ENCODE measurements at regions not wholly inside any gene's neighbourhood (a gene's known extent, or its start where the extent isn't known, plus 50 kb on each side); places are given as distances from the start of the nearest gene placed in this dataset.

GRCh38 chr2:138956116-138956515 is 175.9 kb upstream of the NXPH2 start:
- Histone ChIP-seq H3K27me3 (ENCODE audit: insufficient read depth, low read length) (no peaks in the 10 kb centered on the region), H3K79me2 (ENCODE audit: insufficient read depth, low read length) (no peaks in the 10 kb centered on the region), H3K4me1 (ENCODE audit: insufficient read depth, low read length, severe bottlenecking) (no peaks in the 10 kb centered on the region), H3F3A (ENCODE audit: insufficient read depth, low read length) (no peaks in the 10 kb centered on the region), H3K4me3 (ENCODE audit: low read depth, low read length, poor library complexity, severe bottlenecking) (no peak overlapping the region), H4K20me1 (ENCODE audit: insufficient read depth, low read length) (no peaks in the 10 kb centered on the region), H3K9me3 (ENCODE audit: low read length) (no peaks in the 10 kb centered on the region), H2AFZ (ENCODE audit: low read length) (no peak overlapping the region), H3K4me2 (ENCODE audit: low read length) (no peak overlapping the region), H3K36me3 (ENCODE audit: insufficient read depth, low read length) (no peaks in the 10 kb centered on the region), H3K27ac (ENCODE audit: low read depth, low read length, poor library complexity, severe bottlenecking) (no peak overlapping the region), H3K9ac (ENCODE audit: low read length) (no peak overlapping the region), H3K9me2 (ENCODE audit: low read depth, low read length) (no peaks in the 10 kb centered on the region)
- TF ChIP-seq CTCF (IDR thresholded peaks at IDR 0.05; ENCODE audit: low read length): no peak
- no peak for TF ChIP-seq EZH2 (IDR thresholded peaks at IDR 0.05; ENCODE audit: borderline replicate concordance, low read length)

GRCh38 chr2:138950486-138950885 is 170.3 kb upstream of the NXPH2 start:
- no peaks in the 10 kb centered on the region for H3K4me1 ChIP-seq (ENCODE audit: insufficient read depth, low read length, severe bottlenecking)

GRCh38 chr2:138949517-138949916 is 169.3 kb upstream of the NXPH2 start:
- no peaks in the 10 kb centered on the region for H3K36me3 ChIP-seq (ENCODE audit: insufficient read depth, low read length)
- no peaks in the 10 kb centered on the region for H3K79me2 ChIP-seq (ENCODE audit: insufficient read depth, low read length)
- no peak overlapping the region for H3K9ac ChIP-seq (ENCODE audit: low read length)
- no peak overlapping the region for H3K4me2 ChIP-seq (ENCODE audit: low read length)
- no peaks in the 10 kb centered on the region for H3K9me2 ChIP-seq (ENCODE audit: low read depth, low read length)
- no peaks in the 10 kb centered on the region for H3K4me1 ChIP-seq (ENCODE audit: insufficient read depth, low read length, severe bottlenecking)
- no peaks in the 10 kb centered on the region for H3K9me3 ChIP-seq (ENCODE audit: low read length)
- H3K27me3 ChIP-seq (ENCODE audit: insufficient read depth, low read length): no peaks in the 10 kb centered on the region
- no peak for TF ChIP-seq EZH2 (IDR thresholded peaks at IDR 0.05; ENCODE audit: borderline replicate concordance, low read length)
- TF ChIP-seq CTCF (IDR thresholded peaks at IDR 0.05; ENCODE audit: low read length): no peak
- H4K20me1 ChIP-seq (ENCODE audit: insufficient read depth, low read length): no peaks in the 10 kb centered on the region
- H3F3A ChIP-seq (ENCODE audit: insufficient read depth, low read length): no peaks in the 10 kb centered on the region
- no peak overlapping the region for H2AFZ ChIP-seq (ENCODE audit: low read length)
- no peak overlapping the region for H3K27ac ChIP-seq (ENCODE audit: low read depth, low read length, poor library complexity, severe bottlenecking)
- no peak overlapping the region for H3K4me3 ChIP-seq (ENCODE audit: low read depth, low read length, poor library complexity, severe bottlenecking)

More at GRCh38 chr2:138950486-138950885, 170.3 kb upstream of the NXPH2 start:
- Histone ChIP-seq H3K27ac (ENCODE audit: low read depth, low read length, poor library complexity, severe bottlenecking) (no peak overlapping the region), H3K27me3 (ENCODE audit: insufficient read depth, low read length) (no peaks in the 10 kb centered on the region), H3F3A (ENCODE audit: insufficient read depth, low read length) (no peaks in the 10 kb centered on the region), H3K79me2 (ENCODE audit: insufficient read depth, low read length) (no peaks in the 10 kb centered on the region), H3K4me2 (ENCODE audit: low read length) (no peak overlapping the region), H3K36me3 (ENCODE audit: insufficient read depth, low read length) (no peaks in the 10 kb centered on the region), H3K4me3 (ENCODE audit: low read depth, low read length, poor library complexity, severe bottlenecking) (no peak overlapping the region), H3K9ac (ENCODE audit: low read length) (no peak overlapping the region), H3K9me3 (ENCODE audit: low read length) (no peaks in the 10 kb centered on the region), H4K20me1 (ENCODE audit: insufficient read depth, low read length) (no peaks in the 10 kb centered on the region), H3K9me2 (ENCODE audit: low read depth, low read length) (no peaks in the 10 kb centered on the region), H2AFZ (ENCODE audit: low read length) (no peak overlapping the region)
- no peak for TF ChIP-seq EZH2 (IDR thresholded peaks at IDR 0.05; ENCODE audit: borderline replicate concordance, low read length)

GRCh38 chr2:138948070-138948539 is 167.9 kb upstream of the NXPH2 start:
- no peaks in the 10 kb centered on the region for H4K20me1 ChIP-seq (ENCODE audit: insufficient read depth, low read length)
- no peak overlapping the region for H3K27ac ChIP-seq (ENCODE audit: low read depth, low read length, poor library complexity, severe bottlenecking)
- no peaks in the 10 kb centered on the region for H3K9me2 ChIP-seq (ENCODE audit: low read depth, low read length)
- H3F3A ChIP-seq (ENCODE audit: insufficient read depth, low read length): no peaks in the 10 kb centered on the region
- H3K27me3 ChIP-seq (ENCODE audit: insufficient read depth, low read length): no peaks in the 10 kb centered on the region
- no peak overlapping the region for H3K9ac ChIP-seq (ENCODE audit: low read length)
- no peaks in the 10 kb centered on the region for H3K4me1 ChIP-seq (ENCODE audit: insufficient read depth, low read length, severe bottlenecking)
- no peaks in the 10 kb centered on the region for H3K9me3 ChIP-seq (ENCODE audit: low read length)
- H3K4me2 ChIP-seq (ENCODE audit: low read length): no peak overlapping the region
- no peak overlapping the region for H3K4me3 ChIP-seq (ENCODE audit: low read depth, low read length, poor library complexity, severe bottlenecking)
- no peaks in the 10 kb centered on the region for H3K36me3 ChIP-seq (ENCODE audit: insufficient read depth, low read length)
- no peak overlapping the region for H2AFZ ChIP-seq (ENCODE audit: low read length)
- no peak for TF ChIP-seq CTCF (IDR thresholded peaks at IDR 0.05; ENCODE audit: low read length)
- TF ChIP-seq EZH2 (IDR thresholded peaks at IDR 0.05; ENCODE audit: borderline replicate concordance, low read length): no peak
- no peaks in the 10 kb centered on the region for H3K79me2 ChIP-seq (ENCODE audit: insufficient read depth, low read length)

All from OCI-LY1 (cell line).